LHCN-M2 (cell line): ENCODE measurements at regions not wholly inside any gene's neighbourhood (a gene's known extent, or its start where the extent isn't known, plus 50 kb on each side); places are given as distances from the start of the nearest gene placed in this dataset.
"Not testable (repeated sequence)": the region's sequence is repeated elsewhere in the genome, so short reads cannot be mapped to it uniquely, and the experiment has no call there.

Source experiments
- DNase-seq: peaks from one replicate; pipeline ENCODE4 v3.0.0-alpha.2; 2012; ENCODE audit warnings: low read depth

- DNase-seq: peak; percentile 6
Measured at GRCh38 chr3:164752812-164753211, 325.5 kb downstream of the SI start.

- peak; percentile 2 for DNase-seq
Measured at GRCh38 chr3:164748626-164749025, 329.7 kb downstream of the SI start.

- peak; percentile 1 for DNase-seq
Measured at GRCh38 chr3:164741869-164742268, 336.4 kb downstream of the SI start.

DNA sequence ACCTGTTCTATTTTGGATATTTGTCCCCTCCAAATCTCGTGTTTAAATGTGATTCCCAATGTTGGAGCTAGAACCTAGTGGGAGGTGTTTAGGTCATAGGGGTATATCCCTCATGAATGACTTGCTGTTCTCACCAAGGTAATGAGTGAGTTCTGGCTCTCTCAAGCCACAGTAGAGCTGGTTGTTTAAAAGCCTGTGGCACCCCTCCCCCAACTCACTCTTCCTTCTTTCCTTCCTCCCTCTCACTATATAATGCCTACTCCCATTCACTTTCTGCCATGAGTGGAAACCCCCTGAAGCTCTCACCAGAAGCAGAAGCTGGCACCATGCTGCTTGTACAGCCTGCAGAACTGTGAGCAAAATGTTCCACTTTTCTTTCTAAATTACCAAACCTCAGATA lies 341.1 kb downstream of the SI start:
- DNase-seq: no peak

DNA sequence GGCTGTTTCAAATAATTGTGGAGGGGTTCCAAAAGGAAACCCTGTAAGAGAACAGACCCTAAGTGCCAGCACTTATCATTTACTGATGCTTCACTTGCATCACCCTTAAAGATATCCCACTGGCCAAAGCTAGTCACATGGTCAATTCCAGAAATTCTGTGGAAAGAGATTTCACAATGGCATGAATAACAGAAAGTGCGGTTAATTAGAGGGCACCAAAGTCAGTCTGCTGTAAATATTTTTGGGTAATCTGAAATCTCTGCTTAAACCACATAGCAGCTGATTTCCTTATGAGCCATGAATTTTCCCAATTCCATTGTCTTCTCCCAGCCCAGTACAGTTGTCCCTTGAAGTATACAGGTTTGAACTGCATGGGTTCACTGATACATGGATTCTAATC lies 346.1 kb downstream of the SI start:
- peak; percentile 37 for DNase-seq

GRCh38 chr3:164730815-164731360 lies 347.4 kb downstream of the SI start:
- DNase-seq: no peak

GRCh38 chr3:164723396-164723795 lies 354.9 kb downstream of the SI start:
- DNase-seq: no peak

GRCh38 chr3:164702808-164703207 lies 375.5 kb downstream of the SI start:
- not testable (repeated sequence) for DNase-seq

GRCh38 chr3:164687902-164688301 lies 390.4 kb downstream of the SI start:
- DNase-seq: no peak

- DNase-seq: no peak
Measured at GRCh38 chr3:164687211-164687610, 391.1 kb downstream of the SI start.

DNA sequence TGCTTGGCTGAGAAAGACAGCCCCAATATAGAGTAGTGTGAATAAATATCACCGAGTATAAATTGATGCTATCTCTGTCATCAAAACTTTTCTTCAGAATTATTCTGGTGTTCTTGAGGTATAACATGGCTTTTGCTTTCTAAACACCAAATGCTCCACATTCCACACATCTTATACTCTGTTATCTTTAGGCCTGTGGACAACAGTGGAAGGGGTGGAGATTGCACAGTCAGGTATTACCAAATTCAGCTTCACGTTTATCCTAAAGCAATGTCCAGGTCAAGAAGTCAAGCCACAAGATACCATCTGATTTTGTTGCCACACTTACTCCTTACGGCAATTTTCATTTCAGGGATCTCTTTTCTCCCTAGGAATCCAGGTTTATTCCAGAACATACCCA lies 394.8 kb downstream of the SI start:
- DNase-seq: no peak

- DNase-seq: no peak
Measured at GRCh38 chr3:164679245-164679644, 399.1 kb downstream of the SI start.

DNA sequence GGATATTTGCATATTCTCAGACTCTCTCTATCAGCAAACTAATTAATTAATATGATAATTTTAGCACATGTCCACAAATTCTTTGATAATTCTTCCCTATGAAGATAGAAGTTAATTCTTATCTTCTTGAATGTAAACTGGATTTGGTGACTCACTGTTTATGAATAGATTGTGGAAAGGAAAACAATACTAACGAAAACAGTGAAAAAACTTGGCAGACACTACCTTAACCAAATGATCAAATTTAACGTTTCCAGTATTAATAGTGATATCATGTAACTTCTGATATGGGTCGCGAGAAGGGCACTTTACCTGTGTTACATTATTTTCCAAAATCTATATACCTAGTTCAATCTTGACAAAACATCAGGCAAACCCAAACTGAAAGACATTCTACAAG lies 401.0 kb downstream of the SI start:
- DNase-seq: no peak

DNA sequence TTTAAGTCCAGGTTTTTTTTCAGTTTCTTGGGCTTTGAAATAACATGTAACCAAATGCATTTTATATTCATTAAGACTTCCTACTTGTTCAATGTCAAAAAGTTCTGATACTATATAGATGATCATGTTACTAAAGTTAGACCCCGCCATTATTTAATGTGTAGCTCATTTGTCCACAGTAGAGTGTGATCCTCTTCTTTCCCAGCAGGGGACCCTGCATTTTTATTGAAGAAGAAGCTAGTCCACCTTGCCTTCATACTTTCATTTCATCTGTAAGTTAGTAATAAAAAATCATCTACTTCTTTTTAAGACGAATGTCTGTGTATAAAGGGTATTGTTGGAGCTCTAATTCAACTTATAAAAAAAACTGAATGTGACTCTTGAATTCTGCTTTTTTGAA lies 404.6 kb downstream of the SI start:
- DNase-seq: no peak

DNA sequence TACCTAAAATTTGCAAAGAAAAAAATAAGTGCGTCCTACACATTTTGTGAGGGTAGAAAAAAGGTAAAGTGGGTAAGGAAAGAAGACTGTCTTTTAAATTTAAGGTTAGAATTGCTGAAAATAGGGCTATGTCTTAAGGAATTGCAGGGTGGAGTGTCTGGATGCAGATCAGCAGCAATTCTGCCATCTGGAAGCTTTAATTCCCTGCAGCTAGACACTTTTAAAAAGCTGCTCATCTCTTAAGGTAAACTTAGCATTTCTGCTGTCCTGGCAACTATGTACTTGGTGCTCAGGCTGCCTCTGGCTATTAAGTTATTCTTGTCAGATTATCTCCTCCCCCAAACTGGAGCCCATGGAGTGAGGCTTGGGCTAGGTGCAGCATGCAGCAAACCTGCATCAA lies 420.2 kb downstream of the SI start:
- DNase-seq: no peak

DNA sequence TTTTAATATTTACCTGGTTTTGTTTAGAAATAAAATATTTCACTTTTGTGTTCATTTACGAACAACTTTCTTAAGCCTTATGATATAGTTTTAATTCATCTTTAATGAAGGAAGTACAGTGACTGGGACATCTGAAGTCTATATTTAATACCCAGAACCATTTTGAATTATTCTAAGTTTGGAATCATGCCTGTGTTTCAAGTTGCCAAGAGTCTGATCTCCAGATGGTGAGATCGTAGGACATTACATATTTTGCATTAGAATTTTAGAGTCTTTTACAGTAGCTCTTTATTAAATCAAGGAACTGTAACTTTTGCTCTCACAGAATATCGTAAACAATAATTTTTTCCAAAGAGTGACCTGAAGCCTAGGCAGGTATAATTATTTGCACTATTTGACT lies 420.7 kb downstream of the SI start:
- no peak for DNase-seq

- DNase-seq: no peak
Measured at GRCh38 chr3:164655462-164655861, 422.8 kb downstream of the SI start.

GRCh38 chr3:164641071-164641470 lies 437.2 kb downstream of the SI start:
- peak; percentile 35 for DNase-seq

GRCh38 chr3:164640591-164640990 lies 437.7 kb downstream of the SI start:
- peak; percentile 2 for DNase-seq

GRCh38 chr3:164620956-164621355 lies 457.3 kb downstream of the SI start:
- no peak for DNase-seq

GRCh38 chr3:164620423-164620822 lies 457.9 kb downstream of the SI start:
- DNase-seq: peak; percentile 1

GRCh38 chr3:164612751-164613150 lies 465.5 kb downstream of the SI start:
- DNase-seq: no peak

GRCh38 chr3:164608554-164609276 lies 469.6 kb downstream of the SI start:
- peak; percentile 2 for DNase-seq

DNA sequence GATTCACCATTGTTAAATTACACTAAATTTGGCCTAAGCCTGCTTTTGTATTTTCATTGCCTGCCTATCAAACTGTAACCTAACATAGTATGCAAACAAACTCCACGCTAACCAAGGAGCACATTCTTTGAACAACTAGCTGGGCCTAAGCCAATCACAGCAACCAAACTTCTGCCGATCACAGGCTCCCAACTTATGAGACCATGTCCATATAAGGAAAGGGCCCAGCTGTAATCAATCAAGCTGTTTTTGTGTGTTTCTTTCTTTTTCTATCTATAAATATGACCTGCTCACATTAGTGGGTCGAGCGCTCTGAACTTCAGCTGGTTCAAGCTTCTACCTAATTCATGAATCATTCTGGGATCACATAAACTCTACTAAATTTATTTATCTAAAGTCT lies 473.6 kb downstream of the SI start:
- no peak for DNase-seq
